DOHH2 (cell line): ENCODE measurements at regions not wholly inside any gene's neighbourhood (a gene's known extent, or its start where the extent isn't known, plus 50 kb on each side); places are given as distances from the start of the nearest gene placed in this dataset.

Experiments used
- CTCF ChIP-seq: fragments of 200-600 bp; sonication (generic); IDR thresholded peaks from one replicate; pipeline ENCODE4 v1.5.1; 2014; ENCODE audit warnings: antibody characterized with exemption, mild to moderate bottlenecking, low read depth, low read length; ENCODE audit not compliant: poor library complexity, severe bottlenecking
- EZH2phosphoT487 ChIP-seq: fragments of 200-600 bp; sonication (generic); IDR thresholded peaks from 2 replicates; pipeline ENCODE4 v1.6.1; 2017; ENCODE audit warnings: borderline replicate concordance, mild to moderate bottlenecking, antibody characterized with exemption, low read length, moderate library complexity, mixed read lengths

DNA sequence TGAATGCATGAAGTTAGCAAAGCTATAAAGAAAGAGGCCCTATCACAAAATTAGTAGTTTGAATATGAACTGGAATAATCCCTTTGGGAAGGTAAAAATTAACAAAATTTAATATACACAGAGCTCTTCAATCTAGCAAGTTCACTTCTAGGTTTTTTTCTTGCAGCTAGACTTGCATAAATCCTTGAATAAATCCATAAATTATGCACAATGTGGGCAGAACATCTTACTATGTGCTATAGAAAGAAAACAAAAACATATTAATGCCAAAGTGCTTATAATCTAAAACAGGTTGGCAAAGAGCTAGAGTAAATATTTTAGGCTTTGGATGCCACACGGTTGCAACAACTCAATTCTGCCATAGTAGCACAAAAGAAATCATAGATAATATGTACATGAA is 138.5 kb upstream of the FREM1 start:
- TF ChIP-seq CTCF, result no peak
- TF ChIP-seq EZH2phosphoT487, result no peak
